LoVo (cell line): ENCODE measurements at regions not wholly inside any gene's neighbourhood (a gene's known extent, or its start where the extent isn't known, plus 50 kb on each side); places are given as distances from the start of the nearest gene placed in this dataset.

Experiments
- DNase-seq: peaks from one replicate; pipeline ENCODE4 v3.0.0-alpha.2; 2016; ENCODE audit warnings: low spot score

- no peak for DNase-seq
Measured at GRCh38 chr4:3818371-3818770, 52.2 kb downstream of the ADRA2C start.

DNA sequence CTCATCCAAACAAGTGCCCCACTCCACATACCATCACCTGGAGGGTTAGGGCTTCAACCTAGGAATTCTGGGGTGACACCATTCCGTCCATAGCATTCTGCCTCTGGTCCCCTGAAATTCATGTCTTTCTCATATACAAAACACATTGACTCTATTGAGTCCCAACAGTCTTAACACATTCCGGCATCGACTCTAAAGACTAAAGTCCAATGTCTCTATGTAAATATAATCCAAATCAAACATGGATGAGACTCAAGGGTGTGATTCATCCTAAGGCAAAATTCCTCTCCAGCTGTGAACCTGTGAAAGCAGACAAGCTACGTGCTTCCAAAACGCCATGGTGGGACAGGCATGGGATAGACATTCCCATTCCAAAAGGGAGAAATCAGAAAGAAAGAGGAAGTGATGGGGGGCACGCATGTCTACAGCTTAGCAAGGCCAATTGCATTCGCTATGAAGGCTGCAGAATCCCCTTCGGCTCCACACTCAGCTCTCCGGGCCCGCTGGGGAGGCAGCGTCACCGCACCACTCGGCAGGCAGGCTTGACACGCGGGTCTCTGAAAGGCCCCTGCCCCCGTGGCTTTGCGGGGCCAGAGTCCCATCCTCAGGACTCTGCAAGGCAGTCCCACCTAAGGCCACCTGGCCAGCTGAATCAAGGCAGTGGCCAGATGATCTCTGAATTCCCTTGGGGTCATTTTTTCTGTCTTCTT, 53.2 kb downstream of the ADRA2C start:
- no peak for DNase-seq

DNA sequence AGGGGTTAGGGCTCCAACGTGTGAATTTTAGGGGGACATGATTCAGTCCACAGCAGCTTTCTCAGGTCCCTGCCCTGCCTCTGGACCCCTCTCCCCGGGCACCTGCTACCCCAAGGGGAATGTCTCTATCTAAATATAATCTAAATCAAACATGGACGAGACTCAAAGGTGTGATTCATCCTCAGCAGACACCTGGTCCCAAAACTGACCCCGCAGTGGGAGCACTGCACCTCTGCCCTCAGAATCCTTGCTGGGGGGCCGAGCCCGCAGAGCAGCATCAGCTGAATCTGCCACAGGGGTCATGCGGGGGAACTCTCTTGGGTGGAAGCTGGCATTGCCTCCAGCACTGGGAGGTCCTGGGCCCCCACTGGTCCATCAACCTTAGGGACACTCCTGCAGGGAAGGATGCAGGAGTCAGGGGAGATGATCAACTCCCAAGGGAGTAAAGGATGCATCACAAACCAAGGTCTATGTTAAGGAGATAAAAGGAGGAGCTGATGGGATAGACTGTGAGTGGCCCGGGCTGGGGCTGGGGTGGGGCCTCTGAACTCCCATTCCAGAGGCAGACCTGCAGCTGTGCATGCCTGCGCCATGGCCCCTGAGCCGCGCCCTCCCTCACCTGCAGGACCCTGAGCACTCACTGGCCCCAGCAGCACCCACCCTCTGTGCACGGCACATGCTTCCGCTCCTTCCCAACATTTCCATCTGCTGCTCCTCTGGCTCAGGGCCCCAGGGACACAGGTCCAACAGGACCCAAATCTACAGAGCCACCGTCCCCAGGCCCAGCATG, 54.0 kb downstream of the ADRA2C start:
- no peak for DNase-seq

DNA sequence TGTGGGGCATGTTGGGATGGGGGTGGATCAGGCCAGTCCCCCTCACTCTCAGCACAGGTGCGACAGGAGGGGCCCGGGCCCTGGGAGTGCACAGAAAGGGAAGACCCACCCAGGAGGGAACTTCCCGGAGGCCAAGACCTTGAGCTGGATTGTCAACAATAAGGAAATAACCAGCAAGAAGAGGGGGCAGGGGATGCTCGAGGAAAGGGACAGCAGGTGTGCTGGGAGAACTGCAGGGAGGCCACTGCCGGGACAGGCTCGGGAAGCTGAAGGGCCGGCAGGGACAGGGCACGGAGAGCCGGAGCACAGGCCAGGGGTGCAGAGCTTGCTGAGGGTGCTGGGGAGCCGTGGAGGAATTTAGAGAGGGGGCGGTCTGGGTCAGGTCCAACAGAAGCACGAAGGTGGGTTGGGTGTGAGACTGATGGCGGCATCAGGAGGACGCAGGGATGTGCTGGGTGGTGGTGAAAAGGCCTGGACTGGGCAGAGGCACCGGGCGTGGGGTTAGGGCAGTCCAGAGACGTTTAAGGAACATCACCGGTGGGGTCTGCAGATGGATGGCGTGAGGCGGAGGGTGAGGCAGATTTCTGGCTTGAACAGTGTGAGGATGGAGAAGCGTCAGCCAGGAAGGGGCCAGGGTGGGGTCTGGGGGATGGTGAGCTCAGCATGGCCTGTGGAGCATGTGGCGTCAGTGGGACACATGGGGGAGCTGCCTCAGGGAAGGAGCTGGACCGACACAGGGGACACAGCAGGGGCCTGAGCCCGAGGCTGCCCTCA, 54.8 kb downstream of the ADRA2C start:
- no peak for DNase-seq

GRCh38 chr4:3821580-3822229, 55.5 kb downstream of the ADRA2C start:
- no peak for DNase-seq

DNA sequence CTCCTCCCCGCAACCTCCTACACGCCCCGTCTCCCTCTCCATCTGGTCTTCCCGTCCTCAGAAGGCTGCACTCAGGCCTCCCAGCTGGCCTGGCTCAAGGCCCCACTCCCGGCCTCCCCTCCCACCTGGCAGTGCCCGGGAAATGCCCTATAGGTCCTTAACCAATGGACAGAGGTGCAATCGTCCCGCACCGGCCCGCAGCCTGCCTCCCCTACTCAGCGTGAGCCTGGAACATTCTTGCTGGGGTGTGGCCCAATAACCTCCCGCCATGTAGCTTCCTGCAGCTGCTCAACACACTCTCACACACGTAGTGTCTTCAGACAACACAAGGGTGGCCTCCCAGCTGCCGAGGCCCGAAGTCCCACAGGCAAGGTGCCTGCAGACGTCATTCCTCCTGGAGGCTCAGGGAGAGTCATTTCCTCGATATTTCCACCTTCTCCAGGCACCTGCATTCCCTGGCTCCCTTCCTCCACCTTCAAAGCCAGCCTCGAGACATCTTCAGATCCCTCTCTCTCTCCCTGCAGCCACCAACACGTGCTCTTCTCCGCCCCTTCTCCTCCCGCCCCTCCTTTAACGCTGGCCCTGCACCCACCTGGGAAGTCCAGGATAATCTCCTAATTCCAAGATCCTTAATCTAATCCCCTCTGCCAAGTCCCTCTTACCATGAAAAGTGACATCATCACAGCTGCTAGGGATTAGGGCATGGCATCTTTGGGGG, 56.2 kb downstream of the ADRA2C start:
- no peak for DNase-seq

- no peak for DNase-seq
Measured at GRCh38 chr4:3823496-3824341, 57.5 kb downstream of the ADRA2C start.

GRCh38 chr4:3824521-3825270, 58.5 kb downstream of the ADRA2C start:
- DNase-seq = no peak

DNA sequence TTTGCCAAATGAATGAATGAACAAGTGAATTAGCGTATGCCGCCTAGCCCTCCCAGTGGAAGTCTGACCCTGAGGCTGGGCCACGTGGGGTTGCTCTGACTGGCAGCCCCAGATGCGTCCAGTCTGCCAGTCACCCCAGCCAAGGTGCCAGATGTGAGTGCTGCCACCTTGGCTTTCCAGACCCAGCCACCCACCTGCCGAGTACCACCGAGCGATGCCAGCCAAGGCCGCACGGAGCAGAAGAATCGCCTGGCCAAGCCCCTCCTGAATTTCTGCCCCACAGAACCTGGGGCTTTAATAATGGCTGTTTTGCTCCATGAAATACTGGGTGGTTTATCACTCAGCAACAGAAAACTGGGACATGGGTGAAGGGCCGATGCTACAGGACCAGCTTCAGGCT, 59.3 kb downstream of the ADRA2C start:
- no peak for DNase-seq

DNA sequence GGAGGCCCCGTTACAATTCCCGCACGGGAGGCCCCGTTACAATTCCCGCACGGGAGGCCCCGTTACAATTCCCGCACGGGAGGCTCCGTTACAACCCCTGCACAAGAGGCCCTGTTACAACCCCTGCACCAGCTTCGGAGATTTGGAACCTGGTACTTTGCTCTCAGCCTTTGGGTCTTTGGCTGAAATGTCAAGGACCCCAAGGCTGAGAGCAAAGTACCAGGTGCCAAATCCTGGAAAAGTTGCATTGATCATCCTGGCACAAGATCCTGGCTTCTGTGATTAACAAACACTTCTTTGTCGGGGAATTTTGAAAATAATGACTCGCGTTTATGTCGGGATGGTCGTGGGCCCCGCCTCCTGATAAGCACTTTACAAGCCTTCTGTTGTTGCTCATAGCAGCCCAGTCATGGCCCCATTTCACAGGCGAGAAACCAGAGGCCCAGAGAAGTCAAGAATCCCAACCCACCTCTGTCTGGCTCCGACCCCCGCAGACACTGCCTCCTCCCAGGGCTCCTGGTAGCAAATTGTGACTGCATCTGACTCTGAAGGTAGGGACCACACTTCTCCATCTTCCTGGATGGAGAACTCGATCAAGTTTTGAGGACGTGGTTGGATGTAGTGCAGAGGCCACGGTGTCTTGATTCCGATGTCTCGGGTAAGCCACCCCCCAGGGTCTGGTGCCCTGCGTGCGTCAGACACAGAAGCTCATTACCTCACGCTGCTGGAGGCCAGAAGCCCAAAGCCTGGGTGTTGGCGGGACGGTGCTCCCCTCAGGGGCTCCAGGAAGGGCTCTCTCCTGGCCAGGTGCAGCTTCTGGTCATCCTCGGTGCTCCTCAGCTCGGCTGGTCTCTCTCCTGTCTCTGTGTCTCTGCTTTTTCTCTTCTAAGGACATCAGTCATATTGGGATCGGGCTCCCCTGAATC, 60.3 kb downstream of the ADRA2C start:
- DNase-seq = no peak

- peak; percentile 26 for DNase-seq
Measured at GRCh38 chr4:3827616-3828492, 61.7 kb downstream of the ADRA2C start.

DNA sequence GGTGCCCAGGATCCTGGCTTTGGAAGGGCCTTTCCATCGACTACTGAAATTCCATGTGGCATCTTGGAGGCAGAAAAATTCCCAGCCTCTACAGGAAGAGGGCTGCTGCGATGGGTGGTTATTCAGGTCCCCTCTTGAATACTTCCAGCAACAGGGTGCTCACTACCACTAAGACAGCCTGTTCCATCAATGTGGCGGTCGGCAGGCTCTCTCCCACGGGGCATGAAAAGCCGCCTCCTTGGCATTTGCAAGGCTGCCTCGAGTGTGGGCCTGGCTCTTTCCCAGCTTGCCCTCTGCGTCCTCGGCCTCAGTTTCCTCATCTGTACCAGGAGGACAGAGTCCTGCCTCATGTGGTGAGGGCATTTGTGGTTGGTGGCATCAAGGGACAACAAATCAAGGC, 62.4 kb downstream of the ADRA2C start:
- DNase-seq = no peak

DNA sequence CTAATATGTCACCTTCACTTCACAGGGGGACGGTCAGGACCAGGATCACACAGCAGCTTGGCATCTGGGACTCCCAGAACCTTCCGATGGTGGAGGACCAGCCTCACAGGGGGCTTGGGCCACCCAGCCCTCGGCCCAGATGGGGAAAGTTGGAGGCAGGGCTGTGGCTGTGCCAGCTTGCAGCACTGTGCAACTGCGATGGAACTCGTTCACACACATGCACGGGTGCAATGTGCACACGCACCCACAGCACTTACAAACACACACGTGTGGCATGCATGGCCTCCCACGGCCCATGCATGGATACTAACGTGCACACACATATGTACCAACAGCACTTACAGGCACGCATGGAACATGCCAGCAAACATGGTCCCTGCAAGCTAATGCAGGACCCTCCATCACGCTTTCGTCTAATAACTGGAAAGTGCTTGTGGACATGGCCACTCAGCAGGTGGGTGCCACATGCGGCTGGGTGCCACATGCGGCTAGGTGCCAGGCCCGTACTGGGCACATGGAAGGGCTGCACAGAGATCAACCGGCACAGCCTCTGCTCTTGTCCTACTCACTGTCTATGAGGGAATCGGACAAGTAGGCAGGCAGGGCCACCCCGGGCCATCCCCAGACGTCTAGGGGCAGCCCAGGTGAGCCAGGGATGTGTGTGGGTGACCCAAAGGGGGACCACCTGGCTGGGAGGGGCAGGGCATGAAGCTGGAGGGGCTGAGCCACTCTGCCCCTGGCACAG, 63.2 kb downstream of the ADRA2C start:
- no peak for DNase-seq

DNA sequence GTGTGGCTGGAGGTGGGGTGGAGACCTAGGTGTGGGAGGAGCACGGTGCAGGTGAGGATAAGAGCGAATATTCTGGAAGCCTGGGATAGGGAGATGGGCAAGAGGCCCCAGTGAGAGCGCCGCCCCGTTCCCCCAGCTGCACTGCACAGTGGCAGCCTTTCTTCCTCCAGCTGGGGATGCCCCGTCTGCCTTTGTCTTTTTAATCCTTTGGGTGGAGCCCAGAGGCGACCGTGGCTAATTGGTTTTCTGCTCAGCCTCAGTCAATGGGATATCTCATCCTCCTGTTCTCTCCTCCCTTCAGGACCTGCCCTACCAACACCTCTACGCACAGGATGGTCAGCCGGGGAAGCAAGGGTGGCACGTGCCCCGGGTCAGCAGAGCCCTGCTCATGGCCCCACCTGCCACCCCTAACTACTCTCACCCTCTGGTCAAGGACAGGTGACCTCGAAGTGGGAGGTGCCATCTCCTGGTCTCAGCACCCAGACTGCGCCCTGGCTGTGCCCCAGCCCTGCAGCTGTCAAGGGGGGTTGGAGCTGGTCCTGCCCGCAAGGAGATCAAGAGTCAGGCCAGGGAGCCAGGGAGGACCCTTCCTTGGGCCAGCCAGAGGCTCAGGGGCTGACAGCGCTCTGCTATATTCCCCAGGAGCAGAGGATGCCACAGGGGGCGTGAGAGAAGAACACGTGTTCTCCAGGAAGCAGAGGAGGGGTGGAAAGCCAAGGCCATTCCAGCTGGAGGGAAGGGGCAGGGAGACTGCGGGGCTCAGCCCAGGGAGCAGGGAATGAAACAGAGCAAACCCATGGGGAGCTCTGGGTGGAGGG, 64.0 kb downstream of the ADRA2C start:
- DNase-seq = no peak

GRCh38 chr4:3830774-3831528, 64.8 kb downstream of the ADRA2C start:
- no peak for DNase-seq
